CD4-positive, alpha-beta T cell treated with Interleukin-6 for 4 hours (primary cell): ENCODE measurements at regions not wholly inside any gene's neighbourhood (a gene's known extent, or its start where the extent isn't known, plus 50 kb on each side); places are given as distances from the start of the nearest gene placed in this dataset.

ENCODE experiments used
- DNase-seq: peaks from one replicate; pipeline ENCODE4 v3.0.0-alpha.2; 2020; ENCODE audit warnings: mixed read lengths

GRCh38 chr11:134541951-134542350, 129.9 kb upstream of the B3GAT1 start:
- DNase-seq, result no peak

GRCh38 chr11:134541355-134541754, 129.3 kb upstream of the B3GAT1 start:
- DNase-seq, result no peak

GRCh38 chr11:134539285-134539684, 127.2 kb upstream of the B3GAT1 start:
- no peak for DNase-seq

- no peak for DNase-seq
These were observed 126.7 kb upstream of the B3GAT1 start for GRCh38 chr11:134538742-134539141.

- no peak for DNase-seq
These were observed 125.9 kb upstream of the B3GAT1 start for GRCh38 chr11:134537941-134538340.

- no peak for DNase-seq
These were observed 125.3 kb upstream of the B3GAT1 start for GRCh38 chr11:134537296-134537695.

- no peak for DNase-seq
These were observed 124.6 kb upstream of the B3GAT1 start for GRCh38 chr11:134536677-134537076.

GRCh38 chr11:134536219-134536618, 124.2 kb upstream of the B3GAT1 start:
- no peak for DNase-seq

GRCh38 chr11:134535029-134536025, 123.3 kb upstream of the B3GAT1 start:
- no peak for DNase-seq

- DNase-seq, result no peak
These were observed 121.5 kb upstream of the B3GAT1 start for GRCh38 chr11:134533511-134533910.

- DNase-seq, result no peak
These were observed 120.9 kb upstream of the B3GAT1 start for GRCh38 chr11:134532921-134533421.

GRCh38 chr11:134532131-134532920, 120.3 kb upstream of the B3GAT1 start:
- no peak for DNase-seq

- DNase-seq, result no peak
These were observed 119.5 kb upstream of the B3GAT1 start for GRCh38 chr11:134531327-134532130.

- DNase-seq, result no peak
These were observed 118.7 kb upstream of the B3GAT1 start for GRCh38 chr11:134530636-134531326.

GRCh38 chr11:134529212-134530096, 117.4 kb upstream of the B3GAT1 start:
- no peak for DNase-seq

GRCh38 chr11:134528453-134528852, 116.4 kb upstream of the B3GAT1 start:
- no peak for DNase-seq

GRCh38 chr11:134527382-134528243, 115.6 kb upstream of the B3GAT1 start:
- no peak for DNase-seq

- no peak for DNase-seq
These were observed 113.1 kb upstream of the B3GAT1 start for GRCh38 chr11:134524896-134525845.

- DNase-seq, result no peak
These were observed 112.2 kb upstream of the B3GAT1 start for GRCh38 chr11:134524201-134524600.
